Breast epithelium (tissue), 3 donors: ENCODE measurements at regions not wholly inside any gene's neighbourhood (a gene's known extent, or its start where the extent isn't known, plus 50 kb on each side); places are given as distances from the start of the nearest gene placed in this dataset.

Experiments
- POLR2AphosphoS5 ChIP-seq, 3 donors: sonication (generic); formaldehyde crosslinking; IDR thresholded peaks; one replicate each; pipeline ENCODE4 v1.6.1; 2017; ENCODE audit warnings: antibody characterized with exemption in 3 of 3
- TF ChIP-seq, protein P1 (sequence below), 3 donors: fragments of 450-650 bp; IDR thresholded peaks; one replicate each; pipeline ENCODE4 v1.5.1; 2016 to 2017; ENCODE audit warnings: antibody characterized with exemption in 3 of 3, mild to moderate bottlenecking in 3 of 3, moderate library complexity in 3 of 3

GRCh38 chr4:160880180-160880579, 1283.6 kb downstream of the FSTL5 start:
- TF ChIP-seq, protein P1, sequence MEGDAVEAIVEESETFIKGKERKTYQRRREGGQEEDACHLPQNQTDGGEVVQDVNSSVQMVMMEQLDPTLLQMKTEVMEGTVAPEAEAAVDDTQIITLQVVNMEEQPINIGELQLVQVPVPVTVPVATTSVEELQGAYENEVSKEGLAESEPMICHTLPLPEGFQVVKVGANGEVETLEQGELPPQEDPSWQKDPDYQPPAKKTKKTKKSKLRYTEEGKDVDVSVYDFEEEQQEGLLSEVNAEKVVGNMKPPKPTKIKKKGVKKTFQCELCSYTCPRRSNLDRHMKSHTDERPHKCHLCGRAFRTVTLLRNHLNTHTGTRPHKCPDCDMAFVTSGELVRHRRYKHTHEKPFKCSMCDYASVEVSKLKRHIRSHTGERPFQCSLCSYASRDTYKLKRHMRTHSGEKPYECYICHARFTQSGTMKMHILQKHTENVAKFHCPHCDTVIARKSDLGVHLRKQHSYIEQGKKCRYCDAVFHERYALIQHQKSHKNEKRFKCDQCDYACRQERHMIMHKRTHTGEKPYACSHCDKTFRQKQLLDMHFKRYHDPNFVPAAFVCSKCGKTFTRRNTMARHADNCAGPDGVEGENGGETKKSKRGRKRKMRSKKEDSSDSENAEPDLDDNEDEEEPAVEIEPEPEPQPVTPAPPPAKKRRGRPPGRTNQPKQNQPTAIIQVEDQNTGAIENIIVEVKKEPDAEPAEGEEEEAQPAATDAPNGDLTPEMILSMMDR (IDR thresholded peaks at IDR 0.05): no peak
- no peak for TF ChIP-seq POLR2AphosphoS5 (IDR thresholded peaks at IDR 0.05)
